Suppressor macrophage (primary cell): ENCODE measurements at regions not wholly inside any gene's neighbourhood (a gene's known extent, or its start where the extent isn't known, plus 50 kb on each side); places are given as distances from the start of the nearest gene placed in this dataset.

ENCODE experiments used
- DNase-seq, 4 experiments: peaks; one replicate each; pipeline ENCODE4 v3.0.0-alpha.2; 2020 to 2022

- no peak for DNase-seq
These were observed 566.8 kb upstream of the TENM4 start for GRCh38 chr11:80007616-80008015.

- no peak for DNase-seq
These were observed 549.3 kb upstream of the TENM4 start for GRCh38 chr11:79990141-79990540.

- DNase-seq = no peak
These were observed 541.4 kb upstream of the TENM4 start for GRCh38 chr11:79982185-79982584.

GRCh38 chr11:79980916-79981315 lies 540.1 kb upstream of the TENM4 start:
- no peak for DNase-seq

DNA sequence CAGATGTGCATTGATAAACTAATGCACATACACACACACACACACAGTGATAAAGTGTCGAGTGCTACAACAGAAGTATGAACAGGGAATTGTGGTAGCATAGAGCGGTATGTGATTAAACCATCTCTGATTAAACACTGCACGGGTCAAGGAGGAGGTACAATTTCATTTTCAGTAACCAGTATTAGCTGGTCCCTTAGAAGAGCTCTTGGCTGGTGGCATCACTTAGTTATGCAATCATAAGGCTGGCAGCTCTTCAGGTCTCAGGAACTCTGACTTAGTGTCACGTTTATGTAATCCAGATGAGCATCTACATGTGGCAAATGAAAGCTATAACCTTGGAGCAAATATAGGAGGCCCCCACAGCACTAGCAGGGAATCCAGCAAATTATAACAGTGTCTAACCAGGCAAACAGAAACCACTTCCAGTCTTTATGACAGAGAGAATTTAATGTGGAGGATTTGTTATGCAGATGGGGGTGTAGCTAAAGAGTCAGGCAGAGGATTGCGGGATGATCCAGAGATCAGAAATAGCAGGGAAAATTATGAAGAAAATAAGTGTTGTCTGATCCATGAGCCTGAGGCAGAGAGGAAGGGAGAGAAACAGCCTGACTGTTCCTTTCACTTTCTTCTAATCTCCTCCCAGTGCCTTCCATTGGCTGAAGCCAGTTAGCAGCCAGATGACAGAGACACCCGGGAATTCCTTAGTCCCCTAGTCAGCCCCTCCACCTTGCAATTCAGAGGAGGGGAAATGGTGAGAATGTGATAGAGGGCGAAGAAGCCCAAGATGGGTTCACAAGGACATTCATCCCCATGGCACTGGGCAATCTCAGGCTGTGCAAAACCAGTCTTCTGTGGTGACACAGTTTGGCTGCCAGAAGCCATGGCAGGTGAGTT lies 533.1 kb upstream of the TENM4 start:
- DNase-seq = no peak

GRCh38 chr11:79971255-79971654 lies 530.4 kb upstream of the TENM4 start:
- no peak for DNase-seq

GRCh38 chr11:79966592-79966991 lies 525.8 kb upstream of the TENM4 start:
- no peak for DNase-seq

DNA sequence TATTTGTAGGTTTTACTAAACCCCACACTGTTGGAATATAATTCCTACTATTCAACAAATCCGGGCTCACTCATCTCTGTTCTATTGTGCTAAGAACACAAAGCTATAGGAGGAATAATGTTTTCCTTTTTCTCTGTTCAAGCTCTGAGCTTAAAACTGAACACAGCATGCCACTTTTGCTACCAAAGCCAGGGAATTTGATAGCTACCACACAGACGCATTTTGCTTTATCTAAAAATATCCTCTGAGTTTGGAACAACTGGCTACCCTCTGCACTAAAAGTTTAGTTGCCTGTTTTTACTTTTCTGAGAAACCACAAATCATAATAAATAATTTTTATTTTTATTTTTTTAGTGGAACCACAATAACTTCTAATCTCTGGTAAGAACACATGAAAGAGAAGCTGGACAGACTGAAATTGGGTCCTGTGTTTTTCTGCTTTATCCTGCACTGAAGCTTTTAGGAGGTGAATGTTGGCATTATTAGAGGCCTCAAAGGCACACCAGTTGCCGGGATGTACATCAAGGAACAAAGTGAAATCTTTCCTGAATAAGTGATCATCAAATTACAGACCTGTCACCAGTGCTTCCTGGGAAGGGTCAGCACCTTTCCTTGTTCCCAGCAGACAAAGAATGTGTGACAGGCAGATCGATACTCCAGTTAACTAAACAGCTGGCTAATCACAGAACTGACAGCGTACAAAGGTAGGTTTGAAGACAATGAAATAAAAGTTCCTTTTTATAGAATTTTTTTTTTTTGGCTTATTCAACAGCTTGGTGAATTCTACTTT lies 523.2 kb upstream of the TENM4 start:
- DNase-seq = no peak

DNA sequence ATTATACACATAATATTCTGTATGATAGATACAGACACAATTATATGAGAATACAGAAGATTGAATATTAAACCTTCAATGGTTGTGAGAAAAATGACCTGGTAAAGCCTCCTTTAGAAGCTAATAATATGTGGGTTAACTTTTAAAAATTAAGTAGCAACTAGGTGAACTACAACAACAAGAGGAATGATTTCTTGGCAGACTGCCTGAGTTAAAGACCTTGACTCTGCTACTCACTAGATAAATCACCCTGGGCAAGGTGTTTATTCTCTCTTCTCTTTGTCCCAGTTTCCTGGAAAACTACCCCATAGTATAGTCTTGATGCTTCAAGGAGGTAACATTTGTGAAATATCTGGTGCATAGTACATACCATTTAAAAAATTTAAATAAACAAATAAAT lies 519.6 kb upstream of the TENM4 start:
- no peak for DNase-seq

GRCh38 chr11:79959318-79959717 lies 518.5 kb upstream of the TENM4 start:
- DNase-seq = no peak

DNA sequence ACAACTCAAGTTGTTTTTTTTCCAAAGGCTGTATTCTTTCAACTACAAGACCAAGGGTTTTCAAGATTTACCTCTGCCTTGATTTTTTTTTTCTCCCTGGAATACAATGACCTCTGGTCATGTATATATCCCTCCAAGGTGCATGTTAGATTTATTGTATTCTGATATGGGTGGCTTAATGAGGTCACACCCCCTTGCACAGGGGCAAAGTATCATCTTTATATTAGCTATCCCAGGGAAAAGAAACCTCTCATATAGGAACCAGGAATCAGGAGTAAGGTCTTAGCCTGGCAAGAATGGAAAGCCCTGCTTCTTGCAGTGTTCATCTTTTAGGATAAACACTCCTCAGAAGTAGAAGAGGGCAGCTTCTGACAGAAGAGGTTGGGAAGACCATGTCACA lies 516.9 kb upstream of the TENM4 start:
- no peak for DNase-seq

- no peak for DNase-seq
These were observed 515.2 kb upstream of the TENM4 start for GRCh38 chr11:79956061-79956460.

DNA sequence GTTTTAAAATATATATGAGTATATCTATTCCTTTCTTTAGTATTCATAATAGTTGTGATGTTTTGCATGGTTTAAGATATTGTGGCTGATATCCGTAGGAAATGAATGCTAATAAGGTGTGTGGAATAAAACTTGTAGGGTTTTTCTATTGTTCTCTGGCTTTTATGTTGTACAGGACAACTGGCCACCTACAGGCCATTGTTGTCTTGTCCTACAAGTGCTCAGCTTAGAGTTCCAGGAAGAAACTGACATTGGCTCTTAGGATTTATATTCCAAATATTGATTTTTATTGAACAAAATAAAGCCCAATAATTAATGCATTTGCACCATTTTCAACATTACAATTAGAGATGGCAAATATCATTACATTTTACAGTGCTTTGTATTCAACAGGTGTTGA lies 512.8 kb upstream of the TENM4 start:
- no peak for DNase-seq

DNA sequence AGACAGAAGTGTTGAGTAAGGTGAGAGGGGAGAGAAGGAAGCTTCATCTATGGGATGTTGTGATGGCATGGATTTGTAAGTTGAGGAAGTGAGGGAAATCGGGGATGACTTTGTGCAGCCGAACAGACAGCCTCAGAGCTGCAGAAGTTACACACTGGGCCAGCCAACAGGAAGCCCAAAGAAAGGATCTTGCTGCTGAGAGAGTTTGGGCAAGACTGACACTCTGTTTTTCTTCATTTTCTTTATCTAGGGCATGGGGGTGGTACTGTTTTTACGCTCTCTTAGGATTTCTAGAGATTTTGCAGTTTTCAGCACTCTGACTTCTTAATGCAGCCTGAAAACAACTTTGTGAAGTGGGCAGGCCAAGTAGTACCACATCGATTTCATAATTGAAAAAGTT lies 509.9 kb upstream of the TENM4 start:
- DNase-seq = no peak

DNA sequence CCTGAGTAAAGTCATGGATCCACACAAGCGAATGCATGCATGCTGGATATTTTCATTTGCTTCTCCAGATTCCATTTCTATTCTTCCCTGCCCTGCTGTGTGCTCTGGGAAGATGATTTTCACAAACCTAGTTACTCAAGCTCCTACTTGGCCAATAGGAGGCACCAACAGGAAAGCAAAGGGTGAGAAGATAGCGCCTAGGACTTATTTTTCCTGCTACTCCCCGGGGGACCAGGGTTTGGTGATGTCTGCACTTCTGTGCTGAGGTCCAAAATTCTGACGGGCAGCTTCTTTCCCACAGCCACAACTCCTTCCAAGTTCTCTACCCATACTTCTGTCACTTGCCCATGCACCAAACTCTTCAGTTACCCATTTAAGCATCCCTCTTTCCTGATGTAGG lies 509.3 kb upstream of the TENM4 start:
- no peak for DNase-seq

- no peak for DNase-seq
These were observed 508.7 kb upstream of the TENM4 start for GRCh38 chr11:79949574-79949973.

DNA sequence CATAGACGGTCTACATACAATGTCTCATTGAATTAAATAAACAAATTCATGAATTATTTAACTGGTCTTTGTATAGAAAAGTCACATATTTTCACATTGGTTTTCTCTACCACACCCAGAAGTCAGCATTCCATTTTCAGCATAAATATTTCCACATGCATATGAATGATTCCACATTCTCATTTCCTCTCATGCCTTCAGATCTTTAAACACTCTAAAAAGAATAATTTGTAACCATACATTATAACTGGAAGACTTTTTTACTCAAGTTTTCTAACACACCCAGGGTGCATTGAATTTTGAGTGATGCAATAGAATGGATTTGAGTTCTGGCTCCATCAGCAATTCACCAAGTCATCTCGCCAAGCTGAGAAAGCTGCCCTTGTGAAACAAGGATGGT lies 501.8 kb upstream of the TENM4 start:
- DNase-seq = no peak

DNA sequence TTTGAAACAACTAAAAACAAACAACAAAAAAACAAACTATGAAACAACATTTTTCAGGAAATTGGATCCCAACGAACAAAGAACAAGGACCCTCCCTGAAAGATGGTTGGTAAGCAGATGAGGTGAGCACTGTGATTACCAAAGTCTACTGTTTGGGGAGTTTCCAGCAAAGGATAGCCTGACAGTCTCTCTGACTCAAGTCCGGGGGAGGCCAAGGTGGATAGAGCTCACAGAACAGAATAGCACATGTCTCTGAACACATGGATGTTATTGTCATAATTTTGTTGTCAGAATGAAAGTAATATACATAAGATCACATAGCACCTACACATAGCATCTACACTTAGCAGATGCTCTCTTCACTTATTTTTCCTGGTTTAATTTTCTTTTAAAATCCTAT lies 501.3 kb upstream of the TENM4 start:
- no peak for DNase-seq

DNA sequence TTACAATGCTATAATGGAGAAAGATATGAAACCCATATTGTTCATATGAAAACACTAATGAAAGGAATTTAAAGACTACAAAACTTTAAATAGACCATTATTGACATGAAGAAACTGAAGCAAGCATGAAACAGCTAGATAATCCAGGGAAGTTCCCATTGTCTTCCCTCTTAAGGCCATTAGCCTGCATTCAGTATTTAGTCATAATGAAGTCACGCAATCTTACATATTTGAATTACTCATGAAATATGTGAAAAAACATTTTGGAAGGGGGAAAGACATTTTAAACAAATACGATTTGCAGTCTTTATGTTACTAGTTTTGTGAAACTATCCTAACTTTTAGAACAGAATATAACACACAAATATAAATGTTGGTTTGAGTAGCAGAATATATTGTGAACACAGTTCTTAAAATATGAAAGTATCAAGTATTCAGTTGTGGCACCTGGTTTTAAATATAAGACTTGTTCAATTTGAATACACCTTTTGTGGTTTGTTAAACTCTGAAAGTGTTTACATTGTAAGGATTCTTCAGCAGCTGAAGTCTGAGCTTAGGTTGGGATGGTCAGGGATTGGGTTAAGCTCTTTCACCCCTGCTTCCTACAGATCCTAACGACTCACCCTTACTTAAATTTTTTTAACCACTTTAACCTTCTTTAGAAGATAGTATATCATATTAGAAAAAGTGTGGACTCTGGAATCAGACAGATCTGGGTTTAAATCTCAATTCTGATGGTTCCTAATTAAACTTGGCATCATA lies 500.3 kb upstream of the TENM4 start:
- DNase-seq = no peak

DNA sequence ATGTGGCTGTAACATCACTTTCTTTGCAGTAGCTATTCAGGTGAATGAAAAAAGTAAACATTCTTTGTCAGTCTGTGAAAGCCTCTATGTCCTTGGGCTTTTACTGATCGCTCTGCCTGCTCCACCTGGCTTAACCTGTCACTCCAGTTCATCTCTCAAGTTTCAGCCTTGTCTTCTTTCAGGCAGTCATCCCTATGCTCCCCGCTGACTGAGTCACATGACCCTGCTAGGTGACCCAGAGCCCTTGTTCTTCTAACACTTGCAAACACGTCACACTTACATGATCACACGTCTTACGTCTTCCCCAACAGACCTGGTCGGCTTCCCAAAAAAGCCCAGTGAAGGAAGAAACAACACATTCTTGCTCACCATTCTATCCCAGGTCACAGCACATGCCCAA lies 499.3 kb upstream of the TENM4 start:
- DNase-seq = no peak

- DNase-seq = no peak
These were observed 498.3 kb upstream of the TENM4 start for GRCh38 chr11:79939111-79939510.

DNA sequence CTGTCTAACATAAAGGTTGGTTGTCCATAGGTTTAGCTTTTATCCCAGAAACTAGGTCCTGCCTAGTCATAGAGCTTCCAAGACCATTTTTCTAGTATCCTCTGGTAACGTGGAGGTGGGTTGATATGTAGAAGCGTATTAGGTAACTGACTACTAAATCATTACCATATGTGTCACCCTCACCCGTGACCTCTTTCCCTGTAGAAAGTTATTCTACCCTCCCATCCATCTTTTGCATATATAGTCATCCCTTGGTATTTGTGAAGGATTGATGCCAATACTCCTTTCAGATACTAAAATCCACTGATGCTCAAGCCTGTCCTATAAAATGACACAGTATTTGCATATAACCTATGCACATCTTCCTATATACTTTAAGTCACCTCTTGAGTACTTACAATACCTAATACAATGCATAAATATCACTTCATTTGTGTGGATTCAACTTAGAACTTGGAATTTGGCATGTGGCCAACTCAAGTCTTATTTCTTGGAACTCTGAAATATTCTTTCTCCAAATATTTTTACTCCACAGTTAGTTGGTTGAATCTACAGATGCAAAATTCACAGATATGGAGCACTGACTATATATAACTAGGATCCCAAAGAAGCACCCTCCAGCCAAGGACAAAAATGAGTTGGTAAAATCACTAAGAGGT lies 497.0 kb upstream of the TENM4 start:
- no peak for DNase-seq

- no peak for DNase-seq
These were observed 491.8 kb upstream of the TENM4 start for GRCh38 chr11:79932612-79933011.
